ENCODE measurements at regions not wholly inside any gene's neighbourhood (a gene's known extent, or its start where the extent isn't known, plus 50 kb on each side); places are given as distances from the start of the nearest gene placed in this dataset.

GRCh38 chr1:34373912-34374311, 197.2 kb downstream of the C1orf94 start:
- Histone ChIP-seq H3K36me3 (no peaks in the 10 kb centered on the region), H3K9me3 (no peaks in the 10 kb centered on the region), H3K27ac (no peak overlapping the region), H3K27me3 (replicated peaks; ENCODE audit: insufficient read depth) (peaks cover 3% of the 10 kb centered on the region), H3K4me3 (no peak overlapping the region), H3K4me1 (replicated peaks) (no peaks in the 10 kb centered on the region)
- TF ChIP-seq POLR2A (IDR thresholded peaks at IDR 0.05) (no peak), POLR2AphosphoS5 (IDR thresholded peaks at IDR 0.05) (no peak), CTCF (IDR thresholded peaks at IDR 0.05) (no peak)
- intact Hi-C loops (cut with DNase I), result no loop called here
- no peak for DNase-seq (ENCODE audit: low spot score)

- Histone ChIP-seq H3K4me1 (replicated peaks) (no peaks in the 10 kb centered on the region), H3K4me3 (no peak overlapping the region), H3K27ac (no peak overlapping the region), H3K9me3 (no peaks in the 10 kb centered on the region), H3K36me3 (no peaks in the 10 kb centered on the region), H3K27me3 (replicated peaks; ENCODE audit: insufficient read depth) (peaks cover 3% of the 10 kb centered on the region)
- no peak for TF ChIP-seq POLR2A (IDR thresholded peaks at IDR 0.05)
- TF ChIP-seq CTCF (IDR thresholded peaks at IDR 0.05), result no peak
- no peak for TF ChIP-seq POLR2AphosphoS5 (IDR thresholded peaks at IDR 0.05)
- intact Hi-C loops (cut with DNase I), result no loop called here
- no peak for DNase-seq (ENCODE audit: low spot score)
- WGBS, result 27% methylated on average over 2 of the region's 2 CpGs
These were observed 199.8 kb downstream of the C1orf94 start for GRCh38 chr1:34376531-34376930.

- Histone ChIP-seq H3K36me3 (no peaks in the 10 kb centered on the region), H3K4me1 (replicated peaks) (no peaks in the 10 kb centered on the region), H3K4me3 (no peak overlapping the region), H3K27ac (no peak overlapping the region), H3K9me3 (no peaks in the 10 kb centered on the region), H3K27me3 (replicated peaks; ENCODE audit: insufficient read depth) (peaks cover 3% of the 10 kb centered on the region)
- DNase-seq (ENCODE audit: low spot score), result no peak
- 31% methylated on average over 11 of the region's 11 CpGs for WGBS
- intact Hi-C loops (cut with DNase I), result no loop called here
- TF ChIP-seq POLR2AphosphoS5 (IDR thresholded peaks at IDR 0.05), result no peak
- TF ChIP-seq CTCF (IDR thresholded peaks at IDR 0.05), result no peak
- TF ChIP-seq POLR2A (IDR thresholded peaks at IDR 0.05), result no peak
These were observed 202.5 kb downstream of the C1orf94 start for GRCh38 chr1:34378968-34379856.

GRCh38 chr1:34379911-34380310, 203.2 kb downstream of the C1orf94 start:
- intact Hi-C loops (cut with DNase I), result no loop called here
- DNase-seq (ENCODE audit: low spot score), result no peak
- Histone ChIP-seq H3K27ac (no peak overlapping the region), H3K4me3 (no peak overlapping the region), H3K9me3 (no peaks in the 10 kb centered on the region), H3K27me3 (replicated peaks; ENCODE audit: insufficient read depth) (peaks cover 3% of the 10 kb centered on the region), H3K36me3 (no peaks in the 10 kb centered on the region), H3K4me1 (replicated peaks) (no peaks in the 10 kb centered on the region)
- TF ChIP-seq POLR2A (IDR thresholded peaks at IDR 0.05) (no peak), POLR2AphosphoS5 (IDR thresholded peaks at IDR 0.05) (no peak), CTCF (IDR thresholded peaks at IDR 0.05) (no peak)
- 66% methylated on average over 4 of the region's 4 CpGs for WGBS

All from prostate gland (tissue), 2 donors.